Neural crest cell (in vitro differentiated cells): ENCODE measurements at regions not wholly inside any gene's neighbourhood (a gene's known extent, or its start where the extent isn't known, plus 50 kb on each side); places are given as distances from the start of the nearest gene placed in this dataset.
"Not testable (repeated sequence)": the region's sequence is repeated elsewhere in the genome, so short reads cannot be mapped to it uniquely, and the experiment has no call there.

Source experiments
- DNase-seq: peaks from one replicate; pipeline ENCODE4 v3.0.0; 2021; ENCODE audit warnings: low read depth, mixed read lengths, low spot score
- H3K27ac Mint-ChIP-seq: one replicate; pipeline ENCODE4 v1.8.0; 2021; ENCODE audit warnings: mild to moderate bottlenecking, mixed read lengths; ENCODE audit not compliant: unreplicated experiment
- H3K27me3 Mint-ChIP-seq: 2 replicates; pipeline ENCODE4 v1.8.0; 2021; ENCODE audit warnings: low read depth, mild to moderate bottlenecking, mixed read lengths
- H3K36me3 Mint-ChIP-seq: 2 replicates; pipeline ENCODE4 v1.8.0; 2021; ENCODE audit warnings: low read depth, mild to moderate bottlenecking, mixed read lengths
- H3K4me1 Mint-ChIP-seq: 2 replicates; pipeline ENCODE4 v1.8.0; 2021; ENCODE audit warnings: mixed read lengths
- H3K4me3 Mint-ChIP-seq: one replicate; pipeline ENCODE4 v1.8.0; 2021; ENCODE audit warnings: mild to moderate bottlenecking, mixed read lengths
- H3K9me3 Mint-ChIP-seq: 2 replicates; pipeline ENCODE4 v1.8.0; 2021; ENCODE audit warnings: mixed read lengths
- CTCF ChIP-seq: fragments of 200-600 bp; sonication (generic); conservative IDR thresholded peaks from 2 replicates; pipeline ENCODE4 v1.5.0; 2021; ENCODE audit warnings: antibody characterized with exemption, mild to moderate bottlenecking

GRCh38 chr19:31534786-31535657, 185.8 kb upstream of the TSHZ3 start:
- Mint-ChIP-seq H3K27me3 (peaks cover 4% of the 10 kb centered on the region), H3K4me1 (no peaks in the 10 kb centered on the region), H3K9me3 (peaks cover 6% of the 10 kb centered on the region), H3K27ac (peak overlapping the region; percentile 20), H3K36me3 (no peaks in the 10 kb centered on the region), H3K4me3 (no peak overlapping the region)
- DNase-seq: no peak
- no peak for TF ChIP-seq CTCF

GRCh38 chr19:31535691-31536460, 186.6 kb upstream of the TSHZ3 start:
- Mint-ChIP-seq H3K4me3 (no peak overlapping the region), H3K27ac (no peak overlapping the region), H3K4me1 (no peaks in the 10 kb centered on the region), H3K36me3 (no peaks in the 10 kb centered on the region), H3K27me3 (peaks cover 12% of the 10 kb centered on the region), H3K9me3 (peaks cover 6% of the 10 kb centered on the region)
- DNase-seq: no peak
- no peak for TF ChIP-seq CTCF

GRCh38 chr19:31537136-31537535, 187.9 kb upstream of the TSHZ3 start:
- TF ChIP-seq CTCF: no peak
- no peak overlapping the region for H3K27ac Mint-ChIP-seq
- no peaks in the 10 kb centered on the region for H3K36me3 Mint-ChIP-seq
- H3K27me3 Mint-ChIP-seq: peaks cover 25% of the 10 kb centered on the region
- peaks cover 6% of the 10 kb centered on the region for H3K9me3 Mint-ChIP-seq
- no peak for DNase-seq
- no peaks in the 10 kb centered on the region for H3K4me1 Mint-ChIP-seq
- H3K4me3 Mint-ChIP-seq: no peak overlapping the region

GRCh38 chr19:31537902-31538301, 188.7 kb upstream of the TSHZ3 start:
- H3K4me1 Mint-ChIP-seq, H3K4me3 Mint-ChIP-seq, H3K36me3 Mint-ChIP-seq, DNase-seq, H3K27ac Mint-ChIP-seq, H3K9me3 Mint-ChIP-seq: not testable (repeated sequence)
- peaks cover 33% of the 10 kb centered on the region for H3K27me3 Mint-ChIP-seq

- Mint-ChIP-seq H3K27me3 (peaks cover 38% of the 10 kb centered on the region), H3K4me1 (no peaks in the 10 kb centered on the region), H3K27ac (no peak overlapping the region), H3K36me3 (no peaks in the 10 kb centered on the region), H3K9me3 (peaks cover 6% of the 10 kb centered on the region), H3K4me3 (no peak overlapping the region)
- no peak for DNase-seq
- TF ChIP-seq CTCF: no peak
These were observed 189.6 kb upstream of the TSHZ3 start for GRCh38 chr19:31538879-31539278.

GRCh38 chr19:31539386-31539785, 190.2 kb upstream of the TSHZ3 start:
- no peaks in the 10 kb centered on the region for H3K36me3 Mint-ChIP-seq
- no peak for DNase-seq
- peaks cover 42% of the 10 kb centered on the region for H3K27me3 Mint-ChIP-seq
- H3K27ac Mint-ChIP-seq: no peak overlapping the region
- no peaks in the 10 kb centered on the region for H3K4me1 Mint-ChIP-seq
- no peak for TF ChIP-seq CTCF
- H3K4me3 Mint-ChIP-seq: no peak overlapping the region
- peaks cover 6% of the 10 kb centered on the region for H3K9me3 Mint-ChIP-seq
